ENCODE measurements at regions not wholly inside any gene's neighbourhood (a gene's known extent, or its start where the extent isn't known, plus 50 kb on each side); places are given as distances from the start of the nearest gene placed in this dataset.
"Not testable (repeated sequence)": the region's sequence is repeated elsewhere in the genome, so short reads cannot be mapped to it uniquely, and the experiment has no call there.

DNA sequence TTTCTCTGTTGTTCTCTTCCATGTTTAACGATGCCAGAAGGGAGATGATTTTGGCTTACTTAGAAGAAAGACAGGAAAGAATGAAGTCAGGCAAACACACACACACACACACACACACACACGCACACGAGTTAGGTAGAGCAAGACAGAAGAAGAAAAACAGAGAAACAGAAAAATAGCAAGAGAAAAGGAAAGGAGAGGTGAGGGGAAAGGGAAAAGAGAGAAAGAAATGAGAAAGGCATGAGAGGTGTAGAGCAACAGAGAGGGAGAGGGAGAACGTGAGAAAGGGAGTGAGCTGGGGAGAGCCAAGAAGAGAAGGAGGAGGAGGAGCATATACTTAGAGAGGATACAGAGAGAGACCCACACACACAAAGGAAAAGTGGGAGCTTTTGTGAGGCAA is 385.3 kb downstream of the DOK5 start:
- no peak for DNase-seq (ENCODE audit: low spot score)
- in situ Hi-C loops (cut with HindIII; ENCODE audit: low sequenced_read_pairs), result no loop called here

DNA sequence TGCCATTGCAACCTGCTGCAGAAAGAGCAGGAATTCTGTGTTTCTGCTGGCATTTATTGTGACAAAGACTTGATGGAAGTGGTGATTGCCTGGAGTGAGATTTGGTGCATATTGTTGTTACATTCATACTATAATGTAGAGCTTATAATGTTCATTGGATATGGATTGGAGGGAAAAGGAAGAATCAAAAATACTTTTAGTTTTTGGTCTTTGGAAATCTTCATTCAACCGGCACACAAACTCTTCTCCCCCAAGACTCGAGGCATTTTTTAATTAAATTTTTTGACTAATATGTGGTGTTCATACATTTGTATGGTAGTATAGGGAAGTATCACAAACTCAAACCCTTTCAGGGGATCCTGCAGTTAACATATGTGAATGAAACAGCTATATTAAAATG is 380.8 kb downstream of the DOK5 start:
- no peak for DNase-seq (ENCODE audit: low spot score)
- in situ Hi-C loops (cut with HindIII; ENCODE audit: low sequenced_read_pairs), result no loop called here

DNA sequence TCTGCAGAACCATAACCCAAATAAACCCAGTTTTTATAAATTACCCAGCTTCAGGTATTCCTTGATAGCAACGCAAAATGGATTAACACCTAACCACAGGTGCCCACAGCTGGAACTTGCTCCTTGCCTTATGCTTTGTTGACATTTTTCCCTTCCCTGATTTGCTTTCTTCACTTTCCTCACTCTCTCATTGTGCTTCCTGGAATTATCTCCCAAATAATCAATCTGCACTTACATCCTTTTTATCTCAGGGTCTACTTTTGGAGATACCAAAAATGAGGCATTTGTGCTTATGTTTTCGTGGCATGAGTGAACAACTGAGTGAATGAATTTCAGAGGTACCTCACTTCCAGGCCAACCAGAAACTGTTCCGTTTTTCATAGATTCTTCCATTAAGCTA is 374.3 kb downstream of the DOK5 start:
- in situ Hi-C loops (cut with HindIII; ENCODE audit: low sequenced_read_pairs), result no loop called here
- DNase-seq (ENCODE audit: low spot score), result no peak

DNA sequence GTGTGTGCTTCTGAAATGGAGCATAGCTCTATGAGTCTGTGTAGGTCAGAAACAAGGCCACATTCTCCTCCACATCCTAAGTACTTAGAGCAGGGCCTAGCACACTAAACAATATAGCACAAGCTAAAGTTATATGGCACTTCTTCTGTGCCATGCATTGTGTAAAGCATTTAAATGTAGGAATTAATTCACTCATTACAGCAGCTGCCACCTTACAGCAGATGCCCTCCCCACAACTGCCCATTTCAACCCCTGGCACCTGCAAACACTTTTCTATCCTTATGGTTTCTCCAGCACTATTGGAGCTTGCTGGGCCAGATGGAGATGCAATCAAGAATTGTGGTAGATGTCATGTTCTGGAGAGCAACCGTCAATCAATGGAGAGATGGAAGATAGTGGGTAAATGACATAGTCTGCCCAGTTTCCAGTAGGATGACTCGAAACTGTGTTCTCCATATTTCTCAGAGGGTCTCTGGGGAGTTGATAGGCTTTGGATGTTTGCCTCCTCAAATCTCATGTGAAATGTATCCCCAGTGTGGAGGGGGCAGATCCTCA is 373.7 kb downstream of the DOK5 start:
- in situ Hi-C loops (cut with HindIII; ENCODE audit: low sequenced_read_pairs), result no loop called here
- DNase-seq (ENCODE audit: low spot score), result no peak

DNA sequence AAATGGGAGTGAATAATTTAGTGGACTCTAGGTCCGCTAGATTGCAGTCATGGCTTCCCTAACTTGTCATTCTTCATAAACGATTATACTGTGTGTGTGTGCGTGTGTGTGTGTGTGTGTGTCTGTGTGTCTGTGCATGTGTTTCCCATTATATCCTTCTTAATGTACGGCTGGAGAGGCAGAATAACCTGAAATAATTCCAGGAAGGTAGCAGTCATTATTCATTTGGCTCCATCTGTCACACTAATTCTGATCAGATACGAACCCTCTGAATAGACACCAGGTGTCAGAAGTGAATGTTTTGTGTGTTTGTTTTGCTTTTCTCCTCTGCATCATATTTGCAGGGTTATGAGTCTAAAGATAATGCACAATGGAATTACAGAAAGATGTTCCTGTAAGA is 372.9 kb downstream of the DOK5 start:
- in situ Hi-C loops (cut with HindIII; ENCODE audit: low sequenced_read_pairs), result no loop called here
- no peak for DNase-seq (ENCODE audit: low spot score)

DNA sequence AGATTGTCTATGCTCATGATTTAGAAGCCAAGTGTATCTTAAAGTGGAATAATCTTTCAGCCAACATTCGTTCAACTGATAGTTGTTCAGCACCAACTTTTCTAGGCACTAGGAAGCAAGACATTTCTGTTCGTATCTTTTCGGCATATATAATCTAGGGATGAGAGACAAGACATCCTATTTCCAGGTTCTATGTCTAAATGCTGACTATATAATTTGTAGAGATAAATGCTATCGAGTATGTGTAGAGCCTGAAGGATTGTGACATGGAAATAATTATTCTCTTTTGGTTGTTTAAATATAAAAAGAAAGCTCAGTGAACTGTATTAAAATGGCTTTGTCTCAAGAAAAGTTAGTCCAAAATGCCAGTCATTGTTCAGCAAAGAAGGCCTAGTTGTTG is 371.6 kb downstream of the DOK5 start:
- in situ Hi-C loops (cut with HindIII; ENCODE audit: low sequenced_read_pairs), result no loop called here
- no peak for DNase-seq (ENCODE audit: low spot score)

DNA sequence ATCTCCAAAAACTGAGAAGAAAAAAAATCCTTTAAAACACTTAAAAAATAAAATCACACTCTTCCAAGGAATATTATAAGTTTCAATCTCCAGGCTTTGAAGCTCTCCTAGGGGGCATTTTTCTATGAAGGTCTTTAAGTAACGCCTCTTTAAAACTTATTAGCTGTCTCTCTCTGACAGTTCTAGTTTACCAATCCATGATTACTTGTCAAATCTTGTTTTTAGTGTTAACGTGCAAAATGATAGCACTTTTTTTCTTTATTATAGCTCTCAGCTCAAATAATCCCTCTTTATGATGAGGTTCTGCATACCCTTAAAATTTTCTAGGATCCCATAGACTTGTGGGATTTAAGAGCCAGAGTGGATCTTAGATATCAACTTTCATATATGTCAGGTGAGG is 369.0 kb downstream of the DOK5 start:
- DNase-seq (ENCODE audit: low spot score), result no peak
- in situ Hi-C loops (cut with HindIII; ENCODE audit: low sequenced_read_pairs), result no loop called here

DNA sequence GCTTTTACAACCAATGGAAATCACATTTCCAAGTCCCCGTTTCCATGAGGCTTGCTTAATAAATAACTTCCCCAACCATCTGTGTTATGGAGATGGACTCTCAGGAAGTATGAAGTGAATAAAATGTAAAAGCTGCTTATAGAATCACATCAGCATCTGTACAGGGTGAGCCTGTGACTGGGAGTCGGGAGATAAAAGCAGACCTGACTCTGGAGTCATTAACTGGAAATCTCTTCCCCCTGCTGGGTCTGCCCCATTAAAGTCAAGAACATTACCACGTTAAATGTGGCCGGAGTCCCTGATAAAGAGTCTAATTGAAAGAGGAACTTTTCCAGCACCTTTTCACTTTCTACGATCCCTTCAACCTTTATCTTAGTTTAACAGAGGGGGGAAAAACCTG is 368.5 kb downstream of the DOK5 start:
- in situ Hi-C loops (cut with HindIII; ENCODE audit: low sequenced_read_pairs), result no loop called here
- DNase-seq (ENCODE audit: low spot score), result no peak

DNA sequence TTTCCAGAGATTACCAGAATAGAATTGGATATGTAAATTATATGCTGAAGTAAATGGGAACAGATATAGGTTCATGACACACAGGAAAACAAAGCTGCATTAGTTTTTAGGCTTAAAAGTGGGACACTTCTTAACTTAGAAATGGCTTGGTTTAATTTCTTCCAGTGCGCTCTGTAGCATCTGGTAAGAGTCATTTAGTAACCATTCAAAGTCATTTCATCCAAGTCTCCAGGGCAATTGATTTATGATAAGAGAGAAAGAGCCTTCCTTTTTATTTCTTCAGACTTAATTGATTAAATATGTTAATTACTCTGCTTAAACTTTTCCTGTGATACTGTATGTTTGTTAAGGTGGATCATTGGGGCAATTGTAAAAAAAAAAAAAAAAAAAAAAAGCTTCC is 368.0 kb downstream of the DOK5 start:
- DNase-seq (ENCODE audit: low spot score), result no peak
- in situ Hi-C loops (cut with HindIII; ENCODE audit: low sequenced_read_pairs), result no loop called here

DNA sequence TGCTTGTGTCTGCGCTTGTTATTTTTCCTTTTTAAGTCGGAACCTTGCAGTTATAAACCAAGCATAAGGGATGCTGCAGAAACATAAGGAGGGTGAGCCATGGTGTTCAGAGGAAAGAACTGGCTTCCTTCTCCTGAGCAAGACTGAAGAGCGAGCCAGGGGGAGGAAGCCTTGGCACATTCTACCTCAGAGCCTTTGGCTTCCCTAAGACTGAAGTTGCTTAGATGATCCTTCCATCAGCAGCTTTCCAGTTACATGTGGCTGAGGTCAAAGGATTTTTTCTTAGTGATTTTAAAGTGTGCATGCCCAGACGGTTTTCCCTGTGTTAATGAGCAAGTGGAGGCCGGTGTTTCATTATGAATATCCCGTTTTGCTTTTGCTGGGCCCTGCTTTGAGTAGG is 363.8 kb downstream of the DOK5 start:
- in situ Hi-C loops (cut with HindIII; ENCODE audit: low sequenced_read_pairs), result no loop called here
- no peak for DNase-seq (ENCODE audit: low spot score)

DNA sequence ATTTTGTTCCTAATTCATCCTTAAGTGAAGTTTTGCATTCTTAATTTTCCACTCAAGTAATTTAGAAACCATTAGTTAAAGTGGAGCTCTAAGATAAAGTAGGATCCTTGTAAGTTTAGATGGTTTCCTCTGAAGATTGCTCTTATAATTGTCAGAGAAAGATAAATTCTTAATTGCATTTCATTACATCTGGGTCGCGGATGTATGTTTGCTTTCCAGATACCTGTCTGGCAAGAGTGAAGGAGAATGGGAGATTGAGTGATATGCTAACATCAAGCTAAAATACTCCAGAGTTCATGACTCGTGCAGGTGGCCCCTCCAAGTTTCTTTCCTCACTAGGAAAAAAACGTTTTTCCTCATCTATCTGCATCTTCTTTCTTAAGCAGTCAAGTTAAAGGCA is 361.8 kb downstream of the DOK5 start:
- no peak for DNase-seq (ENCODE audit: low spot score)
- in situ Hi-C loops (cut with HindIII; ENCODE audit: low sequenced_read_pairs), result no loop called here

DNA sequence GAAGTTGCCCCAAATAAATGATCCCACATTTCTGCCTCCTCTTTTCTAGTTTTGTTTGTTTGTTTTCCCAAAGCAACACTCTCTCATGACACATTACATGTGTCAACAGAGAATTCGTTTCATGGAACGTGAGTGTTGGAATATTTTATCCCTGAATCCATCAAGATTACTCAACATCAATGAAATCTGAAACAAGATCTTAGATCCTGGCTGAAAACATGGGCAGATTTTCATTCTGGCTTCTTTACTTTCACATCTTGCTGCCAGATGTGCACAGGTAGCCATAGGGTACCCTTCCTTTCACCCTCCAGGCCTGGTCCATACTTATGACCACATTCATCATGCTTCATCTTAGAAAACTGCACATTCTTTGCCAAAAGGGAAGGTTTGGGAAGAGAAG is 347.0 kb downstream of the DOK5 start:
- in situ Hi-C loops (cut with HindIII; ENCODE audit: low sequenced_read_pairs), result no loop called here
- no peak for DNase-seq (ENCODE audit: low spot score)

DNA sequence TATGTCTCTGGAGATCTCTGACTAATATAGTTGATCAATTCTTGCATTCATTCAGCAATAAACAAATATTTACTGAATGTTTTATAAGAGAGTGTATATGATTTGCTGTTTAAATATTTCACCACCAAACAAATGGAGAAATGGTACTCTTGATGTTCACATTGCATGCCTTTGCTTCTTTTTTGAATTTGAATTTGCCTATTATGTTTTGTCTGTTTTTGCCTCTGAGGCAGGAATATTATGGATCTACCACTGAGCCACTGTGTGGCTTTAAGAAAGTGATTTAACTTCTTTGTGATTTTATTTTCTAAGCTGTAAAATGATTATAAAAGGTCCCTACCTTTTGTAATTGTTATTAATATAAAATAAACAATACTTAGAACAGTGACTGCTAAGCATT is 345.0 kb downstream of the DOK5 start:
- DNase-seq (ENCODE audit: low spot score), result no peak
- in situ Hi-C loops (cut with HindIII; ENCODE audit: low sequenced_read_pairs), result no loop called here

DNA sequence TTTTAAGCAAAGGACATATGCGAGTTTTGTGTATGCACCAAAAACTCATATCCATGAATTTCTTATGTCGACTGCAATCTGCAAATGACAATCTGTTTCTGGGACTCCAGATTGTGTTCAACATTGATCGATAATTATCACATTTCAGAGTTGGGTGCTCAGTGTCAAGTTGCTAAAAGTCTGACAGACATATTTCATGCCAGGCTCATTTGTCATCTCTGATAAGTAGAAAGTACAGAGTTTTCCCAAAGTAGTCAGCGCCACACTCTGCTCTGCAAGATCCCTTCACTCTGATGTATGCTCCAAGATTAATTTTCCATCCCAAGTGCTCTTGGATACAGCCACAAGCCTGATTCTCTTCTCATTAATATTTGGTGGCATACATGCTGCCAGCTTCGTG is 331.1 kb downstream of the DOK5 start:
- in situ Hi-C loops (cut with HindIII; ENCODE audit: low sequenced_read_pairs), result no loop called here
- DNase-seq (ENCODE audit: low spot score), result no peak

DNA sequence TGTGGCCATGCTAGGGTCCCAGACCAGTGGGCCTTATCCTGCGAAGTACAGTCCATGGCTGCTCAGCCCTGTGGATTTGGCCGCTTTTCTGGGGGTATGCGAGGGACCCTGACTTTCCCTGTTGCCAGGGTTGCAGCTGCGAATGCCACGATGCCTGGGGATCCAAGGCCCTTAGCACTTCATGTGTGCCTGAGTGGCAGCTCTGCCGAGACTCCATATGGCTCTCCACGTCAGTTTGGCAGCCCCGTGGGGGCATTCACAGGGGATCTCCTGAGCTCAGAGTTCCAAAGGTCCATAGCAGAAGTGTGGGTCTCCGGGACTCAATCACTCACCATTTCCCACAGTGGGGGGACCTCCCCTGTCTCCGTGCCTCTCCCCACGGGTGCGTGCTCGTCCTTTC is 319.5 kb downstream of the DOK5 start:
- in situ Hi-C loops (cut with HindIII; ENCODE audit: low sequenced_read_pairs), result no loop called here

DNA sequence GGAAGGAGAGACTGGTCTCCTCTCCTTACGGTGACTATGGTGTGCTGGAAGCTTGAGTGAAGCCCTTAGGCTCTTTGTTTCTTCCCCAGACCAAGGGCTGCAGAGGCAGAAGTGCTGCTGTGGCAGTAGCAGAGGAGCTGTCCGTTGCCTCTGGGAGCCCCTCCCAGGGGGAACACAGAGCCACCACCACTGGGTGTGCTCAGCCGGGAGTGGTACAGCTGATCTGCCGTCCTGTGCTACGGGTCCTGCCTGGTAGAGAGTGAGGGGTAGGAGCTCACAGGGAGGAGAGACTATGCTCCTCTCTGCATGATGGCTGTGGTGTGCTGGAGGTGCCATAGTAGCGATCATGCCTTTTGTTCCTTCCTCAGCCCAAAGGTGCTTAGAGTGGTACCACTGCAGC is 318.7 kb downstream of the DOK5 start:
- in situ Hi-C loops (cut with HindIII; ENCODE audit: low sequenced_read_pairs), result no loop called here
- no peak for DNase-seq (ENCODE audit: low spot score)

More for the DNA sequence above, 319.5 kb downstream of the DOK5 start:
- no peak for DNase-seq (ENCODE audit: low spot score)

DNA sequence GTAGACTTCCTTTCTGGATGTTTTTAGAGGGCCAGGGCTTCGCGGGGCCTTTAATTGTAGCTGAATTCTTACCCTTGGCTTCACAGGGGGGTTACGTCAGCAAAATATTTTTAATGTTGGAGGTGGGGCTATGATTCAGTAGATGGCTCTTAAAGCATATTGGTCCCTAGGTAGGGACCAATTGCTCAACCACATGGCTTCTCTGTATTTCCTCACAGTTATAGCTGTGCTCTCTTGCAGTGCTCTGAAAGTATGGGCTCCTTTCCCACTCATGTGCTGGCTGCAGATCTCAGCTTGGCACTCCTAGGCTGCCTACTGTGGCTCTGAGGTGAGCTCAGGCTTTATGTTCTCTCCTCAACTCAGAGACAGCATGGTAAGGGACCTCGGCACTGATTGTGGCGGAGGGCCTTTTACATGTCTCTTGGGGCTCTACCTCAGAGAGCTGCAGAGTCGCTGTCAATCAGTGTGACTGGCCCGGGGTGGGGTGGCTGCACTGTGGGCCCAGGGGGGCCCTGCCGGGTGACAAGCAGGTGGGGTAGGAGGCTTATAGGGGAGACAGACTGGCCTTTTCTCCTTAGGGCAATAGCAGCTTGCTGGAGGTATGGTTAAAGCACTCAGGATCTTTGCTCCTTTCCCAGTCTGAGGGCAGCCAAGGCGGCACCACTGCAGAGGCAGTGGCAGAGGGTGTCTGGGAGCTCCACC is 318.0 kb downstream of the DOK5 start:
- in situ Hi-C loops (cut with HindIII; ENCODE audit: low sequenced_read_pairs), result no loop called here
- DNase-seq (ENCODE audit: low spot score), result no peak

DNA sequence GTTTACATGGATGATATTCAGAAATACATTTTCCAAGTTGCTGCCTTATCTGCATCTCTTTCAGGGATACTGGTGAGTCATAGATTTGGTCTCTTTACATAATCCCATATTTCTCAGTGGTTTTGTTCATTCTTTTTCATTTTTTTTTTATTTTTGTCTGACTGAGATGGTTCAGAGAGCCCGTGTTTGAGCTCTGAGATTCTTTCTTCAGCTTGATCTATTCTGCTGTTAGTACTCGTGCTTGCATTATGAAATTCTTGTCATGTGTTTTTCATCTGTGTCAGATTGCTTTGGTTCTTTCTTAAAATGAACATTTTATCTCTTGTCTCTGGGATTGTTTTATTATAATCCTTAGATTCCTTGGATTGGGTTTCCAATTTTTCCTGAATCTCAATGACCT is 317.3 kb downstream of the DOK5 start:
- in situ Hi-C loops (cut with HindIII; ENCODE audit: low sequenced_read_pairs), result no loop called here
- DNase-seq (ENCODE audit: low spot score), result no peak

DNA sequence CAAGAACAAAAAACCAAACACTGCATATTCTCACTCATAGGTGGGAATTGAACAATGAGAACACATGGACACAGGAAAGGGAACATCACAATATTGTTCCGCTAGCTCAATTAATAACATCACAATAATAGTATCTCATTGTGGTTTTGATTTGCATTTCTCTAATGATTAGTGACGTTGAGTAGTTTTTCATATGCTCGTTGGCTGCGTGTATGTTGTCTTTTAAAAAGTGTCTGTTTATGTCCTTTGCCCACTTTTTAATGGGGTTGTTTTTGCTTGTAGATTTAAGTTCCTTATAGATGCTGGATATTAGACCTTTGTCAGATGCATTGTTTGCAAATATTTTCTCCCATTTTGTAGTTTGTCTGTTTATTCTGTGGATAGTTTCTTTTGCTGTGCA is 312.9 kb downstream of the DOK5 start:
- DNase-seq (ENCODE audit: low spot score); in situ Hi-C loops (cut with HindIII; ENCODE audit: low sequenced_read_pairs): not testable (repeated sequence)

DNA sequence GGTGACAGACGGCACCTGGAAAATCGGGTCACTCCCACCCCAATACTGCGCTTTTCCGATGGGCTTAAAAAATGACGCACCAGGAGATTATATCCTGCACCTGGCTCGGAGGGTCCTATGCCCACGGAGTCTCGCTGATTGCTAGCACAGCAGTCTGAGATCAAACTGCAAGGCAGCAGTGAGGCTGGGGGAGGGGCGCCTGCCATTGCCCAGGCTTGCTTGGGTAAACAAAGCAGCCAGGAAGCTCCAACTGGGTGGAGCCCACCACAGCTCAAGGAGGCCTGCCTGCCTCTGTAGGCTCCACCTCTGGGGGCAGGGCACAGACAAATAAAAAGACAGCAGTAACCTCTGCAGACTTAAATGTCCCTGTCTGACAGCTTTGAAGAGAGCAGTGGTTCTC is 307.4 kb downstream of the DOK5 start:
- in situ Hi-C loops (cut with HindIII; ENCODE audit: low sequenced_read_pairs); DNase-seq (ENCODE audit: low spot score): not testable (repeated sequence)

DNA sequence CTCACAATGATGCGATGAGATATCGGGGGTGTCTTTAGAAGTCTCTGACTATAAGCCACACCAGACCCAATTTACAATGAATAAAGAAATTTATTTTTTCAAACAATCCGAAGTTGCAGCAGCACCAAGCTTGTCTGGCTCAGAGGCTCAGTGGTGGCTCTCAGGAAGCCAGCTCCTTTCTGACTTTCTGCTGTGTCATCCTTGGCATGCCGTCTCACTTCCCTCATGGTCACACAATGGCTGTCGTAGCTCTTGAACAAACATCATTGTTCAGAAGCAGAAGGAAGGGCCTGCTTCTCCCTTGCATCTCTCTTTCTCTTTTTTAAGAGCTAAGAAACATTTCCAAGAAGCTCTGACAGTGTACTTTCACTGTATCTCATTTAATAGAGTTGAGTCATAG is 299.0 kb downstream of the DOK5 start:
- in situ Hi-C loops (cut with HindIII; ENCODE audit: low sequenced_read_pairs), result no loop called here
- no peak for DNase-seq (ENCODE audit: low spot score)

DNA sequence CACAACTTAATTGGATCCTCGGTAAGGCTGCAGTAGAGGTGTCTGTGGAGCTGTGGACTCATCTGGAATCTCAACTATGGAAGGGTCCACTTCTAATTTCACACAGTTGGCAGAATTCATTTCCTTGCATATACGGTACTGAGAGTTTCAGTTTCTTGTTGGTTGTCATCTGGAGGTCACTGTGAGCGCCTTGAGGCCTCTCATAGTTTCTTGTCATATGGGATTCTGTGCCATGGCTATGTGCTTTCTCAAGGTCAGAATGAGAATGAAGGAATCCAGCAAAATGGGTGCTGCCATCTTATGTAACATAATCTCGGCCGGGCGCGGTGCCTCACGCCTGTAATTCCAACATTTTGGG is 298.2 kb downstream of the DOK5 start:
- in situ Hi-C loops (cut with HindIII; ENCODE audit: low sequenced_read_pairs), result no loop called here
- no peak for DNase-seq (ENCODE audit: low spot score)

Measured in G401 (cell line).